ENCODE measurements at regions not wholly inside any gene's neighbourhood (a gene's known extent, or its start where the extent isn't known, plus 50 kb on each side); places are given as distances from the start of the nearest gene placed in this dataset.
"Not testable (repeated sequence)": the region's sequence is repeated elsewhere in the genome, so short reads cannot be mapped to it uniquely, and the experiment has no call there.

DNA sequence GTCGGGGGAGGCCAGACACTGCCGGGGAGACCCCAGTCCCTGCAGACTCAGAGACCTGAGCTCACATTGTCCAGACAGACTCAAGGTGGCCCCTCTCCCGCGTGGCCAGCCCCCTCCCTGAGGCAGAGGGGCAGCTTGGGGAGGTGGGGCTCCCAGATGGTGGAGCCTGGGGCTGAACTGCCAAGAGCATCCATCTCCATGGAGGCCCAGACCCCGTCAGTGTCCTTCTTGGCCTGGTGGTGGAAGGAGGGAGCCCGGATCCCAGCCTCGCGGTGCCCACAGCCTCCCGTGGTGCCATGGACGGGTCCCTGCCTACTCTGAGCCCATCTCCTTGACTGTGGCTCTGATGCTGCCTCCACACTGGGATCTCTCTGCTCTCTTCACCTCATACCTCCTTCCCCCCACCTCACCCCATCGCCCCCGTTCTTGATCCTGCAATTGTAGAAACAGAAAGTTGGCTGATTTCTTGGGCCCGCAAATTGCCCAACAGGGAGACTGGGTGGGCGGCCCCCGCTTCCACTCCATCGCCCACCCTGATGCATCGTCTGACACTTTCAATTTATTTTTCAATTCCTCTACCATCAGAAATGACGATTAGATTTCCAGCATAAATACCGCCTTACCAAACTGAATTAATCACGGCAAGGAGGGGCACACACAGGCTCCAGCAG, 348.9 kb downstream of the MATN1 start:
- peak in 1 of 2 donors; percentile 8 for DNase-seq

DNA sequence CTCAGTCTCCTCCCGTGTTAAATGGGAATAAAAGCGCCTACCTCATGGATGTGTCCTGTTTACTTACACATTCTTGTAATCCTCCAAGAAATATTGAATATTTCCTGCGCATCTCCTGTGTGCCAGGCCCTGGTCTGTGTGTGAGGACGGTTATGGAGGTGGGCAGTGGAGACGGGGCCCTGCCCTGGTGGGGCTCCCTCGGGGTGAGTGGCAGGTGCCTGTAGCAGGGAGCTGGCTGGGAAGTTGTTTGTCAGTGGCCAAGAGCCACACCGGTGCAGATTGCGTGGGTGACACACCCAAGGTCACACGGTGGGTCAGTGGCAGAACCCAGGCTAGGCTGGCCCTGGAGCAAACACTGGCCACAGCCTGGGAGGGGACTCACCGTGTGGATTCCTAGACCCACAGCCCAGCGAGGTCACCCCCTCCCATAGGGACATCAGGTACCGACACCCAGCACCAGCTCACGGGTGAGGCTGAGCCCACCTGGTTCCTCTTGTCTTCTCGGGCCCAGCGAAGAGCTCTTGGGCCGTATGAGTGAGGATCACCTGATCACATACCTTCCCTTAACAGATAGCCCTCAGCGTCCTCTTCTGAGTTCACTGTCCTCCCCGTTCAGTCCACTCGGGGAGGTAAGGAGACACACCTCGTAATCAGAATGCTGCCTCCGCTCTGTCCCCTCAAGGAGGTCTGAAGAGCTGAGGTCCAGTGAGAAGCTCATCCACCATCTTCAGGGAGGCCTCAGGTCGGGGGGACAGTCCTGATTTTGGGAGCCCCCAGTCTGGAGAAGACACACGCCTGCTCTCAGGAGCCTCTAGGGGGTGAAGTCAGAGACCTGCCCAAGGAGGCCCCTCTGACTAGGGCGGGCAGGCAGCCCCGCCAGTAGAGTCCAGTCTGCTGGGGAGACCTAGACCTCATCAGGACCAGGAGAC, 349.6 kb downstream of the MATN1 start:
- DNase-seq: no peak

DNA sequence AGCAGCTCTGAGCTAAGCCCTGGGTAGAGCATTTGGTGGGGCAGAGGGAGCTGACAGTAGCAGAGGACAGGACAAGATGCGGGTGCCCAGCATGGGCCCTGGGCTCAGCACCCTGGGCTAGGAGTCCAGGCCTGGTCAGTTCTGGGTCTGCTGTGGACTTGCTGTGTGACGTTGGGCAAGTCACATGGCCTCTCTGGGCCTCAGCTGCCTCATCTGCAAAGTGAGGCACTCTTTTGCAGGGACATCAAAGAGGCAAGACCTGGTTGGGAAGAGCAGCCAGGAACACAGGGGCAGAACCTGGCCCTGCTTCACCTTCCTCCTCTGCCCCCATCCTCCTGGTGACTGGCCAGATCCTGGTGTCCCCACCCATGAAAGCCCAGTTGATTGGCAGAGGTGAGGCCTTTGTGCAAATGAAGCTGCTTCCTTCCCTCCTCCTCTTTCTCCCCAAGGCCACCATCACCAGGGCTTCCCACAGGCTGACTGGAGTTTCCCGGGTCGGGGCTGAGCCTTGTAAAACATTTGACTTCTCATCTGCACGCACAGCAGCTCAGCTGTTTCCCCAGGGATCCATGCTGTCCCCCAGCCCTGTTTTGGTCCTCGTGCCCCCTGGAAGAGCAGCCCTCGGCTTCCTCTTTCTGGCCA, 350.5 kb downstream of the MATN1 start:
- no peak for DNase-seq

DNA sequence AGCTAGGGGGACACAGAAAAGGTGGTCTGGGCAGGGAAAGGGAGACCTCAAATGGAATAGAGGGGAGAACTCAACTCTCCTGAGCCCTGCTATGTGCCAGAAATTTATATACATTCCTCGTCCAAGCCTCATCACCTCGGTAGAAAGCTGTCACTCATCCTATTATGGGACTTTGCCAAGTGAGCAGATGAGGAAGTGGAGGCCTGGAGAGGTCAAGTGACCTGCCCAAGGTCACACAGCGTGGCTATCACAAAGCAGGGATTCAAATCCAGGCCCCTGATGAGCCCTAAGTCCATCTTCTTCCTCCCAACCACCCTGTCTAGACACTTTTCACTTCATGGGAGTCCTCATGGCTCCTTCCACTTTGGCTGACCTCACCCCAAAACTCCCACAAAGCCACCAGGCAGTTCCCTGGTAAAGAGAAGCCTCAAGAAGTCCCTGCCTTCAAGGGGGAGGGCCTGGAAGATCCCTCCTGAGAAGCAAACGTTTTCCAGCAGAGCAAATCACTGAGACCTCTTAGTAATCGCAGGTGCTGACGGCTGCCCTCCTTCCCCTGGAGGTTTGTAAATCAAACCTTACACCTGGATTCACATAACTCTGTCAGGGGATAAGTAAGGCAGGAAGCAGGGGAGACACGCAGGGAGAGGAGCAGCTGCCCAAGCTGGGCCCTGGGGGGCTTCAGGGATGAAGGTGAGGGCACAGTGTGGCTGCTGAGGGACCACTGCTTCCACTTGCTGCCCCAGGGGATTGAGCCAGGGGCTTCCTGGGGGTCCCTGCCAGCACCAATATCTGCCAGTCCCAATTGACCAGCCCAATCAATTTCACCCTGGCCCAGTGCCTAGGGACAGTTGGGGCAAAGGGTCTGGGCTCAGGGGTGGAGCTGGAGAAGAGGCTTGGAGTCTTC, 351.2 kb downstream of the MATN1 start:
- DNase-seq: no peak

DNA sequence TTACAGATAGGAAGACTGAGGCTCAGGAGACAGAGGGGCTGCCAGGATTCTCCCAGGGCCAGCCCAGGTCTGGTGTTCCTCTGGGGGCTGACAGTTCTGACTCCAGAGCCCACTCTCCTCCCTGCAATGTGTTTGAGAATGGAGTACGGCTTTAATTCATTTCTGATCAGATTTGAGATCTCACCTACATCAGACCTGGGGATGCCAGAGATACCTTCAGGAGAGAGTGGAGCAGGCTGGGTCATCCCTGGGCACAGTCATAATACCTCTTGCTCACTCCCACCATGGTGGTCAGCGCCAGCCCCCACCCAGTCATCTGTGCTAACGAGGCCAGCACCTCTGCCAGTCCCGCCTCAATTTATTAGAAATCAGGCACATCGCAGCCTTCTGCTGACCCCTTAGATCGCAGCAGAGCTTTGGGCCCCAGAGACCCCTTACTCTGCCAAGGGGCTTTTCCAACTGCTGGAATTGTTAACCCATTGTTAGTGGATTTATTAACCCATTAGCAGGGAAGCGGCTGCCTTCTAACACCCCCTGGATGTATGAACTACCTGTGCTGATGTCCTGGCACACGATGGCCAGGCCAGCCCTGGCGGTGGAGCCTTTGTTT, 352.1 kb downstream of the MATN1 start:
- no peak for DNase-seq

DNA sequence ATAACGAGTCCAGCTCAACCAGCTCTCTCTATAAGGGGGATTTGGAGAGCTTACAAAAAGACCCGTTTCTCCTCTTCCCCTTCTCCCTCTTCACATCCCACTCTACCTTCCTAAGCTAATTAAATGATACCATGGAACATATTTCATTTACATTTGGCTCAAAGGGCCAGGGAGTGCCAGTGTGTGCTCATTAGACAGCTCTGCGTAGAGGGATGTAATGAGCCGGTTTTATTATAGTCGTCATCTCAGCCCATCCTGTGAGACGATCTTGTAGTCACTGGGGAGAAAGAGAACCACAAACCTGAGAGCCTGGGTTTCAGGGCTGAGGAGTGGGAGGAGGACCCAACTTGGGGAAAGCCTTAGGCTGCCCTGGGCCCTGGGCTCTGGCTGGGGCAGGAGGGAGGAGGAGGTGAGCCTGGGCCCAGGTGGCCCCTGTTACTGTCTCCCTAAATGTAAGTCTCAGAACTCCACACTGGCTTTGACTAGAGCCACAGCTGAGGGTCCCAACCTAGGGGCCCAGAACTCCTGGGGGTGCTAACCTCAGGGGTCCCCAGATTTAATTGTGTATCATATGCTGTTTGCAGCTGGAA, 354.6 kb downstream of the MATN1 start:
- DNase-seq: no peak

DNA sequence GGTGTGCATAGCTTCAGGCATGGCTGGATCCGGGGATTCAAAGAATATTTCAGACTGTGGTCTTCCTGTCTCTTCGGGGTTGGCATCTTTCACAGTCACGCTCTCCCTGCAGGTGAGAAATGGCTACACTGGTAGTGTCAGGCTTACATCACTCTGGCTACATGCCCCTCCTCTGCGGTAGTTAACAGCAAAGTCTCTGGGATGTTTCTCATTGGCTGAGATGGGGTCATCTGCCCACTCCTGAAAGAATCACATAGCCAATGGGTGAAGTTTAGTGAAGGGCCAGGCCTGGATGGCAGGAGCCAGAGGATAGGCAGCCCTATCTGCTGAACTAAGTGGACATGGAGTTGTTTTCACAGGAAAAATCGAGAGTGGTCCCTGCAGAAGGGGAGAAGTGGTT, 356.5 kb downstream of the MATN1 start:
- no peak for DNase-seq

DNA sequence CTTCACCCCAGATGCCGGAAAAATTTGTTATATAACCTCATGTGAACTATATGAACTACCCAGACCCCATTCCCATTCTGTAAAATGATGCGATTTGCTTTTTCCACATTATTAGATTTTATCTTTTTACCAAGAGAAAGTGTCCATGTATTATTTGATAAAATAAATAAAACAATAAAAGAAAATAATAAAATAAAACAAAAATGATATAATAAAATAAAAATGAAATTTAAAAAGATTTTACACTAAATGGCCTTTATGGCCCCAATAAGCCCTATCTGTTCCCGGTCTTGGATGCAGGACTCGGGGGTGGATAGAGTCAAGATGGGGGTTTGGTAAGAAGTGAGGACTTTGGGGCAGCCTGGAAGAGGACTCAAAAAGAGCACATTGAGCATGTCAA, 357.2 kb downstream of the MATN1 start:
- DNase-seq: no peak

DNA sequence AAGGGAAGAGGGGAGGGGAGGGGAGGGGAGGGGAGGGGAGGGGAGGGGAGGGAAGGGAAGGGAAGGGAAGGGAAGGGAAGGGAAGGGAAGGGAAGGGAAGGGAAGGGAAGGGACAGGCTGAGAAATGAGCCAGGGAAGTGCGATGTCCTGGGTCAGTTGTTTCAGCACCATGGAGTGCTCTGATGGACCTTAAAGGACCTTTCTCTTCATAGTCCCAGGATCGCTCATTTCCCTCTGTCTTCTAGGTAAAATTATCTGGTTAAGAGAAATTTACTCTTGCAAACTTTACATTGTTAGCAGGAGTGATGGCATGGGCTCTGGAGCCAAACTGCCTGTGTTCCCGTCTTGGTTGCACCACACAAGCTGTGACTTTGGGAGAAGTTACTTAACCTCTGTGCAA, 357.8 kb downstream of the MATN1 start:
- no peak for DNase-seq

DNA sequence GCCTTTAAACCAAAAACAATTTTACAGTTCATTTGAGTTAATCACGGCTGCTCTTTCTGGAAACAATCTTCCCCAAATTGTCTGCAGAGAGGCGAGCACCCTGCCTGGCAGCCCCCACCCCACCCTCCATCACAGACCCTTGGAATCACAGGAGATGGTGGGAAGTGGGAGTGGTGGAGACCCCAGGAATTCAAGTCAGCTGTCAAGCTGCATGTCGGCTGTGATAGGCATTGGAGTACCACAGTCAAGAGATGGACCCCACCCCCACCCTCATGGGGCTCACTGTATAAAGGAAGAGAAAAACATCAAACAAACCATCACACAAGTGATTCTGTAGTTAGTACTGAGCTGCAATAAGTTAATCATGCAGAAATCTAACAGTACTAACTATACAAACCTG, 360.4 kb downstream of the MATN1 start:
- no peak for DNase-seq

DNA sequence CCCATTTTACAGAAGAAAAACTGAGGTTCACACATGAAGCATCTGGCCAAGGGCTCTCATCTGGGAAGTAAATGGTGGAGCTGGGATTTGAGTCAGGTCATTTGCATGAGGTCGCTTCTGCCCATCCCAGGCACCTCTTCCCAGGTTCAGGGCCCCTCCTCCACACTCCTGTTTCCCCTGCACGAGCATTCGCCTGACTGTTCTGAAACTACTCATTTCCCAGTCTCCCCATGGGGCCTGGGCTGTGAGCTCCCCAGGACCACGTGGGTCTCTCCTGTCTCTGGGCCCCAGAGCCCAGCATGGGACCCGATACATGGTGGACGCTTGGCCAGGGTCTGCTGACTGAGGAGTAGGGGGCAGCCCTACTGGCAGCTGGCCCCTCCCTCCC, 360.8 kb downstream of the MATN1 start:
- no peak for DNase-seq

DNA sequence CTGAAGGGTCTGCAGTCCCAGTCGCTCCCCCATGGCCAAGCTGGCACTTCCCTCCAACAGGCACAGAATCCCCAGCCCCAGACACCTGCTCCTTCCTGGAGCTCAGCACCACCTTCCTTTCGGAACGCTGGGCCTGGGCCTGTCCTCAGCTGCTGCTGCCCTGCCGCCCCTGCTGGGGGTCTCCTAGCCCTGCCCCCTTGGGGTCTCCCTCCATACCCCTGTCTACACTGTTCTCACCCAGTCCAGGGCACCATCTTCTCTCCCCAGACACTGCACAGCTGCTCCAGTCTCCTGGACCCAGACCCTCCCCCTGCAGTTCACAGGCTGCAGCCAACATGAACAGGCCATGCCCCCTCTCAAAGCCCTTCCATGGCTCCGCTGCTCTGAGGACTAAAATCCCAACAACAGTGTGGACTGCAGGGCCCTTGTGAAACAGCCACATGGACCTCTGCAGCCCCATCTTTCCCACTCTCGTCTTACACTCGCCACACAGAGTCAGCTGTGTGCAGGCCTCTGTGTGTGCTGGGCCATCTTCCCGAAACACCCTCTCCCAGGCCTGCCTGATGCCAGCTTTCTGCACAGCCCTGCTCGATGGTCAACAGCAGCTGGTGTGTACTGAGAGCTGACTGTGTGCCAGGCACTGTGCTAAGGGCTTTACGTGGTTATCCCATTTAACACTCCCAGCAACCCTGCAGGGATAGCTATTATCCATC, 361.3 kb downstream of the MATN1 start:
- DNase-seq: not testable (repeated sequence)

DNA sequence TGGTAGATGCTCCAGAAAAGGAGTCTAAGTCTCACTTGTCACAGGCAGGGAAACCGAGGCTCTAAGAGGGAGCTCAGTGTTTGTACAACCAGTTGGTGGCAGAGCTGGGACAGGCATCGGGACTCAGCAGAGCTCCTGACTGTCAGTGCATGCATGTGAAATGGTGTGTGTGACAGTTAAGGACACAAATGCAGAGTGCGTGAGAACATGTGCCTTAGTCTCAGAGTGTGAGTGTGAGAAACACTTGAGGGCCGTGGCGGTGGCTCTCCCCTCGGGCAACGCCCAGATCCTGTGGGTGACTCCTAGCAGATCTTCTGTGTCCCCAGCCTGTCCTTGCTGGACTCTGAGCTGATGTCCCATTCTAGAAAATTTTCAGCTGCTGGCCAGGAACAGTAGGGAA, 362.6 kb downstream of the MATN1 start:
- no peak for DNase-seq

DNA sequence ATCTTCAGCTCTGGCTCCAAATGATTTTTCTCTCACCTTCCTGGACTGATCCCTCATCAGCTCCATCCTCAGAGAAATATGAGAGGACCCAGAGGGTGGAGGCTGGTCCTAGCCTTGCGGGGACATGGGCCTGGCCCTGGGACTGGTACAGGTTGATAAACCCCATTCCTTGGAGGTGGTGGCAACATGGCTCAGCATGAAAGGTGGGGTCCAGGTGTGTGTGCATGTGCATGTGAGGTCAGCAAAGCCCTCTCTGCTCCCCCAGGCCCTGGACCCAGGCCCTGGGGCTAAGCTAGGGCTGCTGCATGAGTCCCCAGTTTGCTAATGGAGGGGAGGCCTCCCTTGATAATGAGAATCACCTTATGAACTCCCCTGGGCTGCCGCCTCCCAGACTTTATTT, 363.1 kb downstream of the MATN1 start:
- no peak for DNase-seq

DNA sequence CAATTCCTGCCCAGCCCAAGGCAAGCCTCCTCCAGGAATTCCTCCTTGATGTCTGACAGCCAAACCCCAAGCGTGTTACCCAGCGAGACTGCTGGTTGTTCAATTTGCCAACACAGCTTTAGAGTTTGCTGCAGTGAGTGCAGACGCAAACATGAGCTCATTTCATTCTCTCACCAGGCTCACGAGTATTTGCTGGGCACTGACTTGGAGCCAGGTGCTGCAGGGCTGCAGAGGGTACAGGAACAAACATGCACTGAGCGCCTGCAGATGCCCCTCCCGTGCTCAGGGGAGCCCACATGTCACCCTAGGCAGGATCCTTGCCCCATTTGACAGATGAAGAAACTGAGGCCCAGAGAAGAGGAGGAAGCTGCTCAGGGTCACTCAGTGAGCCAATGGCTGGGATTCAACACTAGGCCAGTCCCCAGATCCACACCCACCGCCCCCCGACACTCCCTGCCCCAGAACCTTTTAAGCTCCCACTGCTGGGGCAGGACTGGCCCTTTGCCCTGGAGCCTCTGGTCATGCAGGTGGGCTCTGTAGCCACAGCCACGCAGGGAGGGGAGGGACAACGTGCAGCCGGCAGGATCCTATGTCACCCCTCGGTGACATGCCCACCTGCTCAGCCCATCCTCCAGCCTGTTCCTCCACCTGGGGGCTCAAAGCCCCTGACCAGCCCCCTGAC, 363.7 kb downstream of the MATN1 start:
- no peak for DNase-seq

DNA sequence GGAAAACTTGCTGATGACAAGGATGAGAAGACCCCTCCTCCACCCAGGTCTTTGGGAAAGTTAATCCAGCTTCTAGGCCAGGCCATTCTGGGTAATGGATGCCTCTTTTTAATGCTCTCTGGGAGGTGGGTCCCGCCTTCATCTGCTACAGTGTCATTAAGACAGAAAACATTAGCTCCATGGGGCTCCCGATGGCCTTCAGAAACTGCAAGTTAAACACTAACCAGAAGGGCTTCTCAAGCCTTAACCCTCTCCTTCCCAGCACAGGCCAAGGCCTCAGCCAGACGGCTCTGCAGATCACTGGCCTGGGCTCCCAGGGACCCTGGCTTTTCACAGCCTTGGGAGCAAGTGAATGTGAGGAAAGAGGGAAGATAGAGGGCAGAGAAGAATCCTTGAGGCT, 364.9 kb downstream of the MATN1 start:
- no peak for DNase-seq

DNA sequence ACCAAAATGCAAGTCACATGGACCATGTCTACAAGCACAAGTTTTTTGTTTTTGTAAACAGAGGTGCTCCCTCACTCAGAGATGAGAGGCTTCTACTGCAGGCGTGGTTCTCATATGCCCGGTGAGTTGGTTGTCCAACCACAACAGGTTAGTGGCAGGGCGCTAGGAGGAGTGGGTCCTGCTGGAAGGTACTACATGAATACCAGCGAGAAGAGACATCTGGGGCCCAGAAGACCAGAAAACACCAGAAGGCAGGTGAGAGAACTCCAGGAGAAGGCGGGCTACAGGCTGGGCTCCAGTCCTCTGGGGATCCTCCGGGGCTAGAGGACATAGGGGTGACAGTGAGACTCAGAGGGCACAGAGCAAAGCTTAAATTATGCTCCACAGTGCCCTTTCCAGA, 366.5 kb downstream of the MATN1 start:
- DNase-seq: no peak

DNA sequence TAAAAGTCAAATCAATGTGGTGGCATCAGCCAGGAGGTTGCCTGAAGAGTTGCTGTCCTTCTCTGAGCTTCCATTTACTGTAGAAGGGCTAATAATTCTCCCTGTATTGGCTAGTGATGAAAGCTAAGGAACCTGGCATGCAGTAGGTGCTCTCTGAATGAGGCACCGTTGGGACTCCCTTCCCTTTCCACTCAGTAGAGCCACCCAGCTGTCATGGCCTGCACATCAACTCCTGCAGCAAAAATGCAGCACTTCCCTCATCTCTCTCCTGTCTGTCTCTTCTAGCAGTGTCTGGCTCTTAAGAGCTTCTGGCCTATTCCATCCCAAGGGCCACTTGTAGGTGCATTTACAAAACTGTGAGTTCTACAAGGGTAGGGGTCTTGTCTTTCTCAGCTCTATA, 369.0 kb downstream of the MATN1 start:
- DNase-seq: no peak

DNA sequence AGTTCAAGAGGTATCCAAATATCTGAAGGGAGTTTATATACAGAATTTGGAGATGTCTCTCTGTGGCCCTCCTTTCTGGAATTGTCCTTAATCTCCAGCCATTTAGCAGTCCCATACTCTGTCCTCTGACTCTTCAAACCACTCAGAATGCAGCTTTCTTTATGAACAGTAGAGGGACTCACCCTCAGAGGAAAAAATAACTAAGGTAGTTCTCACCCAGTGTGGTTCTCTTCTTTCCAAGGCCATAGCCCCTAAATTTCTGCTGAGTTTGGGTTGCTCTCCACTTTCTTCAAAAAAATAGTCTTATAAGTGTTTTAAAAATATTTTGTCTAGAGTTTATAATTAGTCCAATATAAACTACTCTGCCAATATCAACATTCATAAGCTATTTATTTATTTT, 369.7 kb downstream of the MATN1 start:
- no peak for DNase-seq

DNA sequence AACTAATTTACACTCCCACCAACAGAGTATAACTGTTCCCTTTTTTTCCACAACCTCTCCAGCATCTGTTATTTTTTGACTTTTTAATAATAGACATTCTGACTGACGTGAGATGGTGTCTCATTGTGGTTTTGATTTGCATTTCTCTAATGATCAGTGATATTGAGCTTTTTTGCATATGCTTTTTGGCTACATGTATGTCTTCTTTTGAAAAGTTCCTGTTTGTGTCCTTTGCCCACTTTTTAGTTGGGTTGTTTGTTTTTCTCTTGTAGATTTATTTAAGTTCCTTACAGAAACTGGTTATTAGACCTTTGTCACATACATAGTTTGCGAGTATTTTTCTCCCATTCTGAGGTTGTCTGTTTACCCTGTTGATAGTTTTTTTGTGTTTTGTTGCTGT, 375.2 kb downstream of the MATN1 start:
- DNase-seq: no peak
